ENCODE measurements at regions not wholly inside any gene's neighbourhood (a gene's known extent, or its start where the extent isn't known, plus 50 kb on each side); places are given as distances from the start of the nearest gene placed in this dataset.

- no peak for DNase-seq
Measured at GRCh38 chr13:103772576-103772975, 706.4 kb upstream of the SLC10A2 start.

GRCh38 chr13:103762523-103762922 is 696.3 kb upstream of the SLC10A2 start:
- DNase-seq: no peak

DNA sequence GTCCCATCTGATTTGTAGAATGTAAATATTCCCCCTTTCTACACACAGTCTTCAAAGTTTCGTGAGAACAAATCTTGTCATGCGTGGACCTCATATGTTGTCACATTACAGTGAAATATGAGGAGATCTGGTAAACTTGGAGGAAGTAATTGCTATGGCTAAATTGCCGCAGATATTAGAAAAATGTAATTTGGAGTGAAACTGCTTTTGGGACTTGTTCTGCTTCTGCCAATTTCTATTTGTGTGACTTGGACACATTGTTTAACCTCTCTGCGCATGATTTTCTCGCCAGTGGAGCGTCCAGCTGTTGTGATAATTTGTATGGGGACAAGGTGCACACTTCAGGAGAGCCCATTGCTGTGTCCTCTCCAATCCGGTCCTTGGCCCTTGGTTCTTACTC is 693.1 kb upstream of the SLC10A2 start:
- no peak for DNase-seq

GRCh38 chr13:103758222-103758621 is 692.0 kb upstream of the SLC10A2 start:
- DNase-seq: no peak

DNA sequence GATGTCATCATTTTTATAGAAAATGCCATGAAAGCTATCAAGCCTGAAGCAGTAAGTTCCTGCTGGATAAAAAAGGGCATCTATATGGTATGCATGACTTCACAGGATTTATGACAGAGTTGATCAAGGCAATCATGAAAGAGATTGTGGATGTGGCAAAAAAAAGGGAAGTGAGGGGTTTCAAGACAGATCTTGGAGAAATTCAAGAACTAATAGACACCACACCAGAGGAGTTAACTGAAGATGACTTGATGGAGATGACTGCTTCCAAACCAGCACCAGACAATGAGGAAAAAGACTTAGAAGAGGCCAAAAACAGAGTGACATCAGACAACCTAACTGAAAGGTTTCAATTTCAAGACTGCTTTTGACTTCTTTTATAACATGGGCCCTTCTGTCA is 691.1 kb upstream of the SLC10A2 start:
- no peak for DNase-seq

- no peak for DNase-seq
Measured at GRCh38 chr13:103754783-103755182, 688.6 kb upstream of the SLC10A2 start.

- no peak for DNase-seq
Measured at GRCh38 chr13:103734837-103735236, 668.6 kb upstream of the SLC10A2 start.

GRCh38 chr13:103731959-103732358 is 665.7 kb upstream of the SLC10A2 start:
- DNase-seq: no peak

DNA sequence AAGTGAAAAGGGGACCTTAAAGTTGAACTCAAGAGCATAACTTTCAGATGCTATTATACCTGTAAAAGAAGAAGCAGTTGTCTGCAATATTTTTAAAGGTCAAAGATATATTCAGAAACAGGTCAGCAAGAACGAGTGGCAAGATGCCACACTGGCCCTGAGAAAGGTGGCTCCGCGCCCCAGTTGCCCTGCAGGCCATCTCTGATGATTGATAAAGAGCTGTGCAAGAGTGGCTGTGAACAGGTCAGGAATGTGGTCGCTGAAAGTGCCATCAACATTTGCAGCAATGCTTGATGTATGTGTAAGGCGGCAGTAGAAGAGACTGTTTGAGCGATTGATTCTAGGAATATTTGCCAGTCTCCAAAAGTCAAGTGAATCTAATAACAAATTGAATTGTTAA is 664.2 kb upstream of the SLC10A2 start:
- DNase-seq: no peak

DNA sequence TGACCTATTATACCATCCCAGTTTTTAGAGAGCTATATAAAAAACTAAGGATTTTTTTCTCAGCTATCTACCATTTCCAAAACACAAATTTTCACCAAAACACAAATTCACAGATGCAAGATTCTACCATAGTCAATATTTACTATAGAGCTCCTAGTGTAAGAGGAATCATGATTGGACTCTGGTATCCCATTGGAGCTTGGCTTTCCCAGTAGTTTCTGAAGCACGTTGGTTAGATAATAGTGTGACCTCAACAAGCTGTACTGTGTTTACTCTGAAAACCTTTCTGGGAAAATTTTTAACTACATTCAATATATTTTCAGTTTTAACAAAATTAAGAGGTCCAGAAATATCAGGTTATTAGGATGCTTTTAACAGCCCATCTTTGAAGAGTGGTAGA is 660.6 kb upstream of the SLC10A2 start:
- DNase-seq: no peak

GRCh38 chr13:103716718-103717117 is 650.5 kb upstream of the SLC10A2 start:
- DNase-seq: no peak

DNA sequence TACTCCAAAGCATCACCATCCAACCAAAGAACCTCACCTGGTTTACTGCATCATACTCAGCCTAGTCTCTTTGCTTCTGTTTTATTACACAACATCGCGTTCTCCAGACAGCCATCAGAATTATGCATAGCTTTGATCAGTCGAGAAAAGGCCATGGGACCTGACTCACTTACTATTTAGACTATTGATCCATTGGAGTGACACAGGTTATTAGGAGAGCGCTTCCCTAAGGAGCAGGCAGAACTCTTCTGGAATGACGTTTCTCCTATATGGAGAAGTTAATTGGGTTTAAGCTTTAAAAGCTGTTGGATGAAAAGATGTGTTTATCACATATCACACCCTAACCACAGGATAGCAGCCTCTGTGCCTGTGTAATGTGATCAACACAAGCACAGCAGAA is 649.1 kb upstream of the SLC10A2 start:
- no peak for DNase-seq

DNA sequence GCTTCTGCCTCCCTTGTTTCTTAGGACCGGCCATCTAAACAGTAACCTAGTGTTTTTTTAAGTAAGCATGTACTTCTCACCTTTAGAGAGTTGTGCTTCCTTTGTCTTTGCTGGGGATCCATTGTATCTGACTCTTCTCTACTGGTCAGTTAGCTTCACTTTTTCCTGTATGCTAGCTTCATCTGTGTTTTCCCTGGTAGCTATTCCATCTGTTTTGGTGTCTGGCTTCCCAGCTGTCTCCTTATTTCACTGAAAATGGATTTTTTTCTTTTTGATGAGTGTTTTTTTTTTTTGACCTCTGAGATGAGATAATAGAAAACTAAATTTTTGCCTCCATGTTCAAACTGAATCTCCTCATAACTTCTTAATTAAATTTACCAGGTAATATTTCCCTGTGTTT is 637.0 kb upstream of the SLC10A2 start:
- DNase-seq: no peak

DNA sequence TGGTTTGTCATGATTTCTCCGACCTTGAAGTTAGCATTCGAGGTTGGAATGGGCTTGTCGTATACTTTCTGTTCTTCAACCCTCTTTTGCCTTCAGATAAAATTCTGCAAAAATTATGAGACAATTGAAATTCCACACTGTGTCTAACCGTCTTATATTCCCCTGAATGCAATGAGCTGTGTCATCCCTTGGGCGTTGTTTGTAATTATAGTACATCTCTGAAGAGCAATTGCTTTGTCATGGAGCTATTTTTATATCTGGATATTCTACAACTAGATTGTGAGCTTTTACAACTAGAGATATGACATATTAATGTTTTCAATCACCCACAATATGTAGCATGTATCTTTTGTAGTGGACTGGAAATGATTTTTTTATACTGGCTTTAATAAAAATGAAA is 631.8 kb upstream of the SLC10A2 start:
- DNase-seq: no peak

- no peak for DNase-seq
Measured at GRCh38 chr13:103695320-103695719, 629.1 kb upstream of the SLC10A2 start.

DNA sequence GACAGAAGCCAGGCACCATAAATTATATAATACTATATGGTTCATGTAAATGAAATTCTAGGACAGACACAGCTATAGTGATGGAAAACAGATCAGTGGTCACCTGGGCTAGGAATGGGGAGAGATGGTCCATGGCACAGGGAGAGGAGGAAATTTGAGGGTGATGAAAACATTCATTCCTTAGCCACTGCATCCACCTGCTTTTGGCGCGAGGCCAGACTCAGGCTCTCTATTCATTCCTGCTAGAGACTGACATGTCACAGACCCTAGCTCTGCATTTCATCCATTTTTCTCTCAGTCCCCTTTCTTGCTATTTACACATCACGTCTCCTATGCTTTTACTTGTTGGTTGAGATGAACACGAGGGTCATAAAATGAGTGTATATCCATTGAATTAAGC is 628.3 kb upstream of the SLC10A2 start:
- DNase-seq: no peak

GRCh38 chr13:103694033-103694432 is 627.8 kb upstream of the SLC10A2 start:
- DNase-seq: no peak

GRCh38 chr13:103692442-103692841 is 626.2 kb upstream of the SLC10A2 start:
- no peak for DNase-seq

DNA sequence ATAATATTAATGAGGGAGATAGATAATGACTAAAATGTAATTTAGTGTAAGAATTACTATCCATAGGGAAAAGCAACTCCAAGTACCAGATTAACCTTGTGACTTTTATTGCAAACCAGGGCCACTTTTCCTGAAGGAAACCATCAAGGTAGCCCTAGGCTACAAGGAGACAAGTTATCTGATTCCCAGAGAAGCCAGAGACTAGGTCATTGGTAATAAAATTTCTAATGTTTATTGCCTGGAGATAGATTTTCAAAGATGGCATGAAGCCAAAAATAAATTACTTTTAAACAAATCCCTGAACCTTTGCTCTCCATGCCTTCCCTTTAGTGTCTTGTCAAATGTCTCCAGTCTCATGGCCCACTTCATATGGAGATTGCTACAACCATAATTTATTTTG is 610.1 kb upstream of the SLC10A2 start:
- DNase-seq: no peak

GRCh38 chr13:103671547-103671946 is 605.3 kb upstream of the SLC10A2 start:
- no peak for DNase-seq

GRCh38 chr13:103663996-103664395 is 597.8 kb upstream of the SLC10A2 start:
- DNase-seq: no peak

- no peak for DNase-seq
Measured at GRCh38 chr13:103656311-103656710, 590.1 kb upstream of the SLC10A2 start.

DNA sequence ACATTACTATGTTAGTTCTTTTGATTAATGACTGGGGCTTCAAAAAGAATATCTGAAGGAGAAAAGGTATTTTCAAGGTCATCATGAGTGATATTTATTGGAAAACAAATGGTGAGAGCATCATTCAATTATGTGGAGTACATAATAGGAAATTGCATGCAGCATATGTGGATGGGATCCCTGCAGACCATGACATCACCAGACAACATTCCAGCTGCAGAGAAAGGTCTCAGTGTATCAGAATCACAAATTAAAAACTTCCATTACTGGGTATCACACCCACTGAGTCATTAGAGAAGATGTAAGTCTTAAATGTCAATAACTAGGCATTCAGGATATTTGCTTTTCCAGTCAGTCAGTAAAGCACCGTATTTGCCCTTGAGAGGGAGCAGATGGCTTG is 574.4 kb upstream of the SLC10A2 start:
- no peak for DNase-seq

DNA sequence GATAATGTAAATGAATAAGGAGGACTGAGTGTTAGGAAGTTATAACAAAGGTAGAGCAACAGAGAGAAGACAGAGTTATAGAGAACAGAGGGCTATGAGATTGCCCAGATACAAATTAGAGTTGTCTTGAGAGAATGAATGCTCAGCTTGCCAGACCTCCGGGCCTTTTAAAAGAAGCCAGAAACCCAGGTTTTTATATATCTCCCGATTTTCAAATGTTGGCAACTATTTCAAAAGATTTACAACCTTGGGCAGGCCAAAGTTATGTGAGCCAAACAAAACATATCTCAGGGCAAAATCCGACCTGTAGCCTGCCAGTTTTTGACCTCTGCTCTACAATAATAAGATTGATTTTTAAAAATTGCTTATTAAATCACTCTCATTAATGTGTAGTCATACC is 573.1 kb upstream of the SLC10A2 start:
- DNase-seq: no peak

DNA sequence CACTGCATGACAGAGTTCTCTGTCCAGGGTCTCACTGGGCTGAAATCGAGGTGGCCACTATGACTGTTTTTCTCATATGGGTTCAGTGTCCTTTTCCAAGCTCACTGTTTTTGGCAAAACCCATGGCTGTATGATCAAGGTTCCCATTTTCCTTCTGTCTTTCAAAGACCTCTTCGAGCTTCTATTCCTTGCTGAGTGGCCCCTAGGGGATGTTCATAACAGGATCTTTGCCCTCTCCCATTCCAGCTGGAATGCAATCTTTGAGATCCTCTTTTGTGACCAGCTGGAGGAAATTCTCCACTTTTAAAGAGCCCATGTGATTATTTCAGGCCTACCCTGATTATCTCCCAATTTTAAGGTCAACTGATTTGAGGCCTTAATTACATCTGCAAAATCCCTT is 572.5 kb upstream of the SLC10A2 start:
- no peak for DNase-seq

- no peak for DNase-seq
Measured at GRCh38 chr13:103634066-103634465, 567.8 kb upstream of the SLC10A2 start.
